HG03103 (cell line): ENCODE measurements at regions not wholly inside any gene's neighbourhood (a gene's known extent, or its start where the extent isn't known, plus 50 kb on each side); places are given as distances from the start of the nearest gene placed in this dataset.
"Not testable (repeated sequence)": the region's sequence is repeated elsewhere in the genome, so short reads cannot be mapped to it uniquely, and the experiment has no call there.

Experiments used
- ATAC-seq: cut with Tn5 transposase; IDR thresholded peaks from one replicate; pipeline ENCODE4 v1.9.1; 2021; ENCODE audit warnings: low read depth; ENCODE audit not compliant: unreplicated experiment

GRCh38 chr9:115689331-115689730 lies 464.3 kb upstream of the PAPPA start:
- no peak for ATAC-seq

GRCh38 chr9:115690786-115691496 lies 462.6 kb upstream of the PAPPA start:
- no peak for ATAC-seq

- ATAC-seq: no peak
These were observed 461.9 kb upstream of the PAPPA start for GRCh38 chr9:115691693-115692092.

GRCh38 chr9:115692868-115693267 lies 460.7 kb upstream of the PAPPA start:
- not testable (repeated sequence) for ATAC-seq

GRCh38 chr9:115694014-115694413 lies 459.6 kb upstream of the PAPPA start:
- no peak for ATAC-seq

GRCh38 chr9:115694991-115695390 lies 458.6 kb upstream of the PAPPA start:
- no peak for ATAC-seq

- ATAC-seq: no peak
These were observed 440.6 kb upstream of the PAPPA start for GRCh38 chr9:115712981-115713380.

GRCh38 chr9:115715666-115716065 lies 437.9 kb upstream of the PAPPA start:
- no peak for ATAC-seq

GRCh38 chr9:115717298-115717697 lies 436.3 kb upstream of the PAPPA start:
- no peak for ATAC-seq

- no peak for ATAC-seq
These were observed 435.8 kb upstream of the PAPPA start for GRCh38 chr9:115717711-115718173.

GRCh38 chr9:115730396-115730795 lies 423.2 kb upstream of the PAPPA start:
- ATAC-seq: no peak

GRCh38 chr9:115730845-115731244 lies 422.7 kb upstream of the PAPPA start:
- ATAC-seq: no peak

GRCh38 chr9:115733318-115734110 lies 420.1 kb upstream of the PAPPA start:
- ATAC-seq: no peak

- no peak for ATAC-seq
These were observed 414.3 kb upstream of the PAPPA start for GRCh38 chr9:115739096-115739875.

GRCh38 chr9:115740986-115741385 lies 412.6 kb upstream of the PAPPA start:
- ATAC-seq: no peak

- no peak for ATAC-seq
These were observed 409.6 kb upstream of the PAPPA start for GRCh38 chr9:115743709-115744605.

GRCh38 chr9:115746496-115746895 lies 407.1 kb upstream of the PAPPA start:
- ATAC-seq: no peak

GRCh38 chr9:115747731-115748130 lies 405.9 kb upstream of the PAPPA start:
- no peak for ATAC-seq

- no peak for ATAC-seq
These were observed 396.9 kb upstream of the PAPPA start for GRCh38 chr9:115756736-115757135.

GRCh38 chr9:115757461-115757860 lies 396.1 kb upstream of the PAPPA start:
- no peak for ATAC-seq
